NCI-H2171 treated with DMSO at 0.1 percent for 48 hours (cell line): ENCODE measurements at regions not wholly inside any gene's neighbourhood (a gene's known extent, or its start where the extent isn't known, plus 50 kb on each side); places are given as distances from the start of the nearest gene placed in this dataset.
"Not testable (repeated sequence)": the region's sequence is repeated elsewhere in the genome, so short reads cannot be mapped to it uniquely, and the experiment has no call there.

Source experiments
- DNase-seq: peaks from one replicate; lab custom pipeline; 2025; lab: John Stamatoyannopoulos, UW

- DNase-seq, result no peak
These were observed 745.8 kb downstream of the TRHDE start for GRCh38 chr12:73017981-73018380.

- no peak for DNase-seq
These were observed 781.7 kb downstream of the TRHDE start for GRCh38 chr12:73053893-73054292.

GRCh38 chr12:73057428-73057827, 785.3 kb downstream of the TRHDE start:
- no peak for DNase-seq

- no peak for DNase-seq
These were observed 793.7 kb downstream of the TRHDE start for GRCh38 chr12:73065913-73066312.

GRCh38 chr12:73067616-73068015, 795.4 kb downstream of the TRHDE start:
- DNase-seq, result no peak

- DNase-seq, result no peak
These were observed 800.0 kb downstream of the TRHDE start for GRCh38 chr12:73072214-73072613.

- DNase-seq, result no peak
These were observed 804.6 kb downstream of the TRHDE start for GRCh38 chr12:73076760-73077159.

- DNase-seq, result no peak
These were observed 811.6 kb downstream of the TRHDE start for GRCh38 chr12:73083736-73084135.

- DNase-seq, result no peak
These were observed 834.1 kb downstream of the TRHDE start for GRCh38 chr12:73106296-73106695.

GRCh38 chr12:73106896-73107295, 834.7 kb downstream of the TRHDE start:
- no peak for DNase-seq

GRCh38 chr12:73110816-73111215, 838.6 kb downstream of the TRHDE start:
- DNase-seq, result no peak

GRCh38 chr12:73112035-73112816, 840.1 kb downstream of the TRHDE start:
- DNase-seq, result no peak

GRCh38 chr12:73124480-73124879, 852.3 kb downstream of the TRHDE start:
- DNase-seq, result no peak

- no peak for DNase-seq
These were observed 853.0 kb downstream of the TRHDE start for GRCh38 chr12:73125148-73125547.

- no peak for DNase-seq
These were observed 864.2 kb downstream of the TRHDE start for GRCh38 chr12:73136386-73136785.

- DNase-seq, result not testable (repeated sequence)
These were observed 867.5 kb downstream of the TRHDE start for GRCh38 chr12:73139642-73140041.

- no peak for DNase-seq
These were observed 886.2 kb downstream of the TRHDE start for GRCh38 chr12:73158341-73158740.

GRCh38 chr12:73159954-73160353, 887.8 kb downstream of the TRHDE start:
- DNase-seq, result no peak

GRCh38 chr12:73161970-73162369, 889.8 kb downstream of the TRHDE start:
- DNase-seq, result no peak

GRCh38 chr12:73180734-73181133, 908.6 kb downstream of the TRHDE start:
- no peak for DNase-seq

GRCh38 chr12:73181244-73181643, 909.1 kb downstream of the TRHDE start:
- no peak for DNase-seq

GRCh38 chr12:73185403-73185802, 913.2 kb downstream of the TRHDE start:
- DNase-seq, result no peak

- DNase-seq, result no peak
These were observed 914.1 kb downstream of the TRHDE start for GRCh38 chr12:73186272-73186671.

- no peak for DNase-seq
These were observed 915.6 kb downstream of the TRHDE start for GRCh38 chr12:73187765-73188164.
